ENCODE measurements at regions not wholly inside any gene's neighbourhood (a gene's known extent, or its start where the extent isn't known, plus 50 kb on each side); places are given as distances from the start of the nearest gene placed in this dataset.

DNA sequence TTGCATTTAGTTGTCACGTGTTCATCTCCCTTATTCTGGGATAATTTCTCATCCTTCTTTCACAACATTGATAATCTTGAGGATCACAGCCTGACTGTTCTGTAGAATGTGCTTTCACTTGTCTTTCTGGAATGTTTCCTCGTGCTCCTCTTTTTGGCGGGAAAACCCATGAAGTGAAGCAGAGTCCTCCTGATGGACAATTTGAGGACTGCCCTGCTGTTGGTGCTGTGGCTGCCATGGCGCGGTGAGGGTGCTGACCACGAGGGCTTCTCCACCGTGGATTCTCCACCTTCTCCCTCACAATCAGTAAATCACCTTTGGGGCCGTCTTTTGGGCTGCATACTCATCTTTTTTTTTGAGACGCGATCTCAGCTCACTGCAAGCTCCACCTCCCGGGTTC is 946.9 kb downstream of the BRD1 start:
- no peaks in the 10 kb centered on the region for H3K79me2 ChIP-seq (ENCODE audit: insufficient read depth, low read length)
- H3K4me3 ChIP-seq (replicated peaks in 1 of 3; ENCODE audit: insufficient read depth in 1 of 3, low read depth in 2 of 3, low read length in 3 of 3): no peak overlapping the region
- TF ChIP-seq ZNF546 (CRISPR knock-in tag; conservative IDR thresholded peaks at IDR 0.05) (no peak), SMARCC2 (IDR thresholded peaks at IDR 0.05) (no peak)
- TF ChIP-seq, protein P1, sequence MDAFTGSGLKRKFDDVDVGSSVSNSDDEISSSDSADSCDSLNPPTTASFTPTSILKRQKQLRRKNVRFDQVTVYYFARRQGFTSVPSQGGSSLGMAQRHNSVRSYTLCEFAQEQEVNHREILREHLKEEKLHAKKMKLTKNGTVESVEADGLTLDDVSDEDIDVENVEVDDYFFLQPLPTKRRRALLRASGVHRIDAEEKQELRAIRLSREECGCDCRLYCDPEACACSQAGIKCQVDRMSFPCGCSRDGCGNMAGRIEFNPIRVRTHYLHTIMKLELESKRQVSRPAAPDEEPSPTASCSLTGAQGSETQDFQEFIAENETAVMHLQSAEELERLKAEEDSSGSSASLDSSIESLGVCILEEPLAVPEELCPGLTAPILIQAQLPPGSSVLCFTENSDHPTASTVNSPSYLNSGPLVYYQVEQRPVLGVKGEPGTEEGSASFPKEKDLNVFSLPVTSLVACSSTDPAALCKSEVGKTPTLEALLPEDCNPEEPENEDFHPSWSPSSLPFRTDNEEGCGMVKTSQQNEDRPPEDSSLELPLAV (CRISPR knock-in tag; conservative IDR thresholded peaks at IDR 0.05; ENCODE audit: low read depth): no peak
- no peaks in the 10 kb centered on the region for H3K9me3 ChIP-seq (ENCODE audit: low read length)
- FAIRE-seq (no peak), DNase-seq (ENCODE audit: low spot score) (no peak), ATAC-seq (no peak)
- H2AFZ ChIP-seq (ENCODE audit: low read length): no peak overlapping the region
- intact Hi-C loops (cut with micrococcal nuclease; ENCODE audit: unreplicated experiment): no loop called here
- in situ Hi-C loops (cut with HindIII; ENCODE audit: extremely low pct_ligation_motif_present, low pct_unique_long_range_greater_than_20kb): no loop called here
- WGBS (ENCODE audit: low lambda C conversion rate): 61% methylated on average over 11 of the region's 11 CpGs
- H3K4me1 ChIP-seq (ENCODE audit: insufficient read depth, low read length): no peaks in the 10 kb centered on the region
- H3K9ac ChIP-seq (ENCODE audit: insufficient read depth, low read depth, low read length): no peak overlapping the region
- H3K27ac ChIP-seq (ENCODE audit: extremely low read length, insufficient read depth, low read length): no peak overlapping the region
- no peak overlapping the region for H3K4me2 ChIP-seq (ENCODE audit: low read depth, low read length)
- H4K20me1 ChIP-seq (ENCODE audit: insufficient read depth, low read length): no peaks in the 10 kb centered on the region
- H3K27me3 ChIP-seq (ENCODE audit: control insufficient read depth in 1 of 2, insufficient read depth in 2 of 2, low read length in 2 of 2): no peaks in the 10 kb centered on the region; a peak in 1 of 5 replicates
- POLR2A ChIA-PET: no interaction called here
- H3K36me3 ChIP-seq (replicated peaks in 1 of 2; ENCODE audit: control insufficient read depth in 1 of 2, insufficient read depth in 2 of 2, low read length in 2 of 2): no peaks in the 10 kb centered on the region
- no TSS peak for BruUV-seq (replicated peaks)
- CTCF ChIA-PET (ENCODE audit: low intra/inter-chr PET ratio, low total read pairs): no interaction called here

DNA sequence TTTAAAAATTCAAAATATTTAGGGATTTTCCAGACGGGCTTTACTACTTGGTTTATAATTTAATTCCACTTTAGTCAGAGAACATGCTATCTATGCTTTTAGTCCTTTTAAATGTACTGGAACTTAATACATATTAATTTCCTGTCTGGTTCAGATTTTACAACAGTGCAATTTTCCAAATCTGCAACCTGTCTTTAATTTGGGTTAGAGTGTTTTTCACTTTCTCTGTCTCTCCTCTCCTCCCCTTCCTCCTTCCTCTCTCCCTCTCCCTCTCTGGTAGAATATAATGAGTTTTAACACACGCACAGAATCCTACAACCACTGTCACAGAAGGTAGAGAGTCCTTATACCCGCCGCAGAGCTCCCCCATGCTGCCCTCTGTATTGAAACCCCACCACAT is 950.7 kb downstream of the BRD1 start:
- Histone ChIP-seq H3K36me3 (replicated peaks in 1 of 2; ENCODE audit: control insufficient read depth in 1 of 2, insufficient read depth in 2 of 2, low read length in 2 of 2) (no peaks in the 10 kb centered on the region), H2AFZ (ENCODE audit: low read length) (no peak overlapping the region), H3K79me2 (ENCODE audit: insufficient read depth, low read length) (no peaks in the 10 kb centered on the region), H3K27me3 (ENCODE audit: control insufficient read depth in 1 of 2, insufficient read depth in 2 of 2, low read length in 2 of 2) (peaks cover 3 to 7% of the 10 kb centered on the region in 2 experiments; a peak in 1 of 5 replicates), H4K20me1 (ENCODE audit: insufficient read depth, low read length) (no peaks in the 10 kb centered on the region), H3K9me3 (ENCODE audit: low read length) (no peaks in the 10 kb centered on the region), H3K4me2 (ENCODE audit: low read depth, low read length) (no peak overlapping the region), H3K4me3 (replicated peaks in 1 of 3; ENCODE audit: insufficient read depth in 1 of 3, low read depth in 2 of 3, low read length in 3 of 3) (no peak overlapping the region), H3K9ac (ENCODE audit: insufficient read depth, low read depth, low read length) (no peak overlapping the region), H3K4me1 (ENCODE audit: insufficient read depth, low read length) (no peaks in the 10 kb centered on the region), H3K27ac (ENCODE audit: extremely low read length, insufficient read depth, low read length) (no peak overlapping the region)
- DNase-seq (ENCODE audit: low spot score): no peak
- POLR2A ChIA-PET: no interaction called here
- CTCF ChIA-PET (ENCODE audit: low intra/inter-chr PET ratio, low total read pairs): no interaction called here
- no peak for ATAC-seq
- TF ChIP-seq SCMH1 (CRISPR knock-in tag; IDR thresholded peaks at IDR 0.05; ENCODE audit: borderline replicate concordance) (no peak), ZNF724P (CRISPR knock-in tag; IDR thresholded peaks at IDR 0.05; ENCODE audit: borderline replicate concordance) (no peak), MAFG (CRISPR knock-in tag; IDR thresholded peaks at IDR 0.05) (no peak), ZFP36 (IDR thresholded peaks at IDR 0.05; ENCODE audit: borderline replicate concordance, low read depth, low read length, partially characterized antibody) (no peak)
- WGBS (ENCODE audit: low lambda C conversion rate): 41% methylated on average over 4 of the region's 4 CpGs
- no peak for FAIRE-seq
- in situ Hi-C loops (cut with HindIII; ENCODE audit: extremely low pct_ligation_motif_present, low pct_unique_long_range_greater_than_20kb): no loop called here
- BruUV-seq (replicated peaks): no TSS peak
- intact Hi-C loops (cut with micrococcal nuclease; ENCODE audit: unreplicated experiment): no loop called here

Data from HepG2 (cell line).